ENCODE measurements at regions not wholly inside any gene's neighbourhood (a gene's known extent, or its start where the extent isn't known, plus 50 kb on each side); places are given as distances from the start of the nearest gene placed in this dataset.

- TF ChIP-seq GATA2 (IDR thresholded peaks at IDR 0.05; ENCODE audit: low read depth, low read length): no peak
- TF ChIP-seq GATA3 (IDR thresholded peaks at IDR 0.05; ENCODE audit: low read depth, low read length): no peak
Measured at GRCh38 chr12:126706300-126706699, 1560.7 kb upstream of the TMEM132C start.

Data from SH-SY5Y (cell line).